NT2/D1 (cell line): ENCODE measurements at regions not wholly inside any gene's neighbourhood (a gene's known extent, or its start where the extent isn't known, plus 50 kb on each side); places are given as distances from the start of the nearest gene placed in this dataset.

Source experiments
- YY1 ChIP-seq: IDR thresholded peaks from 2 replicates; pipeline ENCODE4 v1.6.1; 2011; ENCODE audit not compliant: insufficient read length, insufficient read depth
- ZNF274 ChIP-seq: IDR thresholded peaks from 2 replicates; pipeline ENCODE4 v1.6.1; 2011; ENCODE audit warnings: mild to moderate bottlenecking, low read depth, low read length

DNA sequence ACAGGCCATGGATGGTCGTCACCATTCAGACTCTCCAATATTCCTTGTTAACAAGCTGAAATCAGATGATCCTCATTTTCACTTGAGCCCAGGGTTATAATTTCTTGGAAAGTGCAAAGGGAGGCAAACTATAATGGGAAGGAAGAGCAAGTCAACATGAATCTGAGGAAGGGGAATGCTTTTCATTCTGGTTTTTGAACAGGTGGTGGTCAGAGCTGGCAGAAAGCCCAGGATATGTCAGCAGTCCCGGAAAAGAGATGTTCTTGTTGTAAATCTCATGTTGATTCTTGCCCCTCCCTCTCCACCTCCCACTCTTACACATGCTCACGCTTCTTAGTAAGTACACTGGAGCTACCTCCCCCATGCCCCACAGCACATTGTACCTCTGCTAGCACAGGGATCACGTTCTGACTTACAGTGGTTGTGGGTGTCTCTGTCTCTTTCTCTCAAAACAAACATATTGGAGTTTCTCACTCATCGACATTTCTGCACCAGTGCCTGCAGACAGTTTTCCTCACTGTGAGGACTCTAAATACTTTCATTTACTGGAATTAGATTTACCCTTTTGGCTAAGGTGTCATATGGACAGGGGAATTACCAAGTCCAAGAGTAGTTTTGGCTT lies 77.6 kb downstream of the XCL2 start:
- TF ChIP-seq ZNF274 (no peak), YY1 (no peak)
